ENCODE measurements at regions not wholly inside any gene's neighbourhood (a gene's known extent, or its start where the extent isn't known, plus 50 kb on each side); places are given as distances from the start of the nearest gene placed in this dataset.
"Not testable (repeated sequence)": the region's sequence is repeated elsewhere in the genome, so short reads cannot be mapped to it uniquely, and the experiment has no call there.

GRCh38 chr20:29533566-29534177, 1723.8 kb upstream of the DEFB115 start:
- not testable (repeated sequence) for DNase-seq

GRCh38 chr20:29566901-29567635, 1690.4 kb upstream of the DEFB115 start:
- not testable (repeated sequence) for DNase-seq

DNA sequence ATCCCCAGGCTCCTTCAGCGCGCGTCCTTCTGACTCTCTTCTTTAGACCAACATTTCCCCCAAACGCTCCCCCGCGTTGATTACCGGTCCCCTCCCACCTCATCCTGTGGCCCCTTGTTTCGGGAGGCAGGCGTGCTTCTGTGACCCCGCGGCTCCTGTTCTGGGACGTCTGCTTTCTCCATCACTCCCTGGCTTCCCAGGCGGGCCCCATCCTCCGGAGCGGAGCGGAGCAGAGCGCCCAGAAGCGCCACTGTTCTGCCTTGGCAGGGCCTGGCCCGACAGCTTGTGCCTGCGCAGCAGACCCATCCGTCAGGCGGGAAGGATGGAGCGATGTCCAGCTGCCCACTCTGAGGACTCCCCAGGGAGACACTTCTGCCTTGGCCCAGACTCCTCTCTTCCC, 1689.8 kb upstream of the DEFB115 start:
- DNase-seq, result not testable (repeated sequence)

GRCh38 chr20:29570126-29570525, 1687.3 kb upstream of the DEFB115 start:
- DNase-seq, result not testable (repeated sequence)

DNA sequence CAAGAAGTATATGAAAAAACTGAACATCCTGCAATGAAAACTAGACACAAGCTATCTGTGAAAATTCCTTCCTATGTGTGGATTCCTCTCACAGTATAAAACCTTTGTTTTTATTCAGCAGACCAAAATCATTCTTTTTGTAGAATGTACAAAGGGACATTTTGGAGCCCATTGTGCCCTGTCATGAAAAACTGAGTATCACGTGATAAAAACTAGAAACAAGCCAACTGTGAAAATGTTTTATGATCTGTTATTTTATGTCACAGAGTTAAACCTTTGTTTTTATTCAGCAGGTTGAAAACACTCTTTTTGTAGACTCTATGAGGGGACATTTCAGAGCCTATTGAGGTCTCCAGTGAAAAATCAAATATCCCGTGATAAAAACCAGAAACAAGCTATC, 1667.9 kb upstream of the DEFB115 start:
- not testable (repeated sequence) for DNase-seq

GRCh38 chr20:29604163-29604562, 1653.3 kb upstream of the DEFB115 start:
- not testable (repeated sequence) for DNase-seq

- DNase-seq, result not testable (repeated sequence)
Measured at GRCh38 chr20:29606171-29606570, 1651.3 kb upstream of the DEFB115 start.

DNA sequence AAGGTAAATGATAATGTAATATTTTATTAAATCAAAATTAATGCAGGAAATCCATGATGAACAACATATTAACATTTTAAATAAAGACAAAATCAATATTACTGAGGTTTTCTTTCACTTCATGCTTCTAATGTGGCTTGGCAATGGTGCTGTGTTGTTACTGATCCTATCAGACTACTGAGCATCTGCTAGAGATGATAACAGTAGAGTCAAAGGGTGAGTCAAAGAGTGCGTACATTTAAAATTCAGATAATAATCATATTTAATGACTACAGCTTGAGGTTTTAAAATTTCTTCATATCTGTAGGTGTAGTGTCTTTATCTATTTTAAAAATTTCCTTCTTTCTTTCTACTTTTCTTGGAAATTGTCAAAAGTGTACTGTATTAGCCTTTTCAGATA, 1628.1 kb upstream of the DEFB115 start:
- not testable (repeated sequence) for DNase-seq

Data from fibroblast of skin of back (primary cell).